Activated T-helper 17 cell treated with anti-CD3 and anti-CD28 coated beads, Interleukin-2, amount 50 U/mL, for 72 hours (primary cell): ENCODE measurements at regions not wholly inside any gene's neighbourhood (a gene's known extent, or its start where the extent isn't known, plus 50 kb on each side); places are given as distances from the start of the nearest gene placed in this dataset.

Experiments used
- ATAC-seq: fragments of 150-1000 bp; cut with Tn5 transposase; replicated peaks from 2 replicates; pipeline ENCODE4 v1.10.0; 2021; ENCODE audit warnings: mild to moderate bottlenecking, moderate library complexity
- H3K27ac Mint-ChIP-seq: one replicate; pipeline ENCODE4 v1.8.0; 2022; ENCODE audit warnings: mixed read lengths
- H3K27me3 Mint-ChIP-seq: one replicate; pipeline ENCODE4 v1.8.0; 2022; ENCODE audit warnings: mixed read lengths
- H3K36me3 Mint-ChIP-seq: one replicate; pipeline ENCODE4 v1.8.0; 2022; ENCODE audit warnings: low read depth, mild to moderate bottlenecking, mixed read lengths
- H3K4me1 Mint-ChIP-seq: one replicate; pipeline ENCODE4 v1.8.0; 2022; ENCODE audit warnings: mixed read lengths
- H3K4me3 Mint-ChIP-seq: one replicate; pipeline ENCODE4 v1.8.0; 2022; ENCODE audit warnings: mild to moderate bottlenecking, mixed read lengths
- H3K9me3 Mint-ChIP-seq: one replicate; pipeline ENCODE4 v1.8.0; 2022; ENCODE audit warnings: mixed read lengths

- Mint-ChIP-seq H3K36me3 (no peaks in the 10 kb centered on the region), H3K4me1 (no peaks in the 10 kb centered on the region), H3K27me3 (peaks cover 4% of the 10 kb centered on the region), H3K9me3 (no peaks in the 10 kb centered on the region), H3K27ac (no peak overlapping the region), H3K4me3 (no peak overlapping the region)
- no peak for ATAC-seq
Observed at GRCh38 chr4:18570370-18570769, 548.8 kb upstream of the LCORL start.

GRCh38 chr4:18568600-18568999 lies 547.0 kb upstream of the LCORL start:
- no peak for ATAC-seq
- Mint-ChIP-seq H3K4me3 (no peak overlapping the region), H3K9me3 (peaks cover 6% of the 10 kb centered on the region), H3K27ac (no peak overlapping the region), H3K27me3 (peaks cover 4% of the 10 kb centered on the region), H3K36me3 (no peaks in the 10 kb centered on the region), H3K4me1 (no peaks in the 10 kb centered on the region)

GRCh38 chr4:18566970-18567799 lies 545.6 kb upstream of the LCORL start:
- Mint-ChIP-seq H3K4me3 (no peak overlapping the region), H3K4me1 (no peaks in the 10 kb centered on the region), H3K36me3 (no peaks in the 10 kb centered on the region), H3K27ac (no peak overlapping the region), H3K9me3 (peaks cover 8% of the 10 kb centered on the region), H3K27me3 (peaks cover 4% of the 10 kb centered on the region)
- no peak for ATAC-seq

- no peak for ATAC-seq
- no peaks in the 10 kb centered on the region for H3K4me1 Mint-ChIP-seq
- peaks cover 21% of the 10 kb centered on the region for H3K27me3 Mint-ChIP-seq
- peaks cover 8% of the 10 kb centered on the region for H3K9me3 Mint-ChIP-seq
- no peak overlapping the region for H3K27ac Mint-ChIP-seq
- H3K4me3 Mint-ChIP-seq = no peak overlapping the region
- no peaks in the 10 kb centered on the region for H3K36me3 Mint-ChIP-seq
Observed at GRCh38 chr4:18559492-18559891, 537.9 kb upstream of the LCORL start.

GRCh38 chr4:18556402-18556801 lies 534.8 kb upstream of the LCORL start:
- Mint-ChIP-seq H3K4me3 (no peak overlapping the region), H3K4me1 (no peaks in the 10 kb centered on the region), H3K36me3 (no peaks in the 10 kb centered on the region), H3K27ac (no peak overlapping the region), H3K9me3 (peaks cover 2% of the 10 kb centered on the region), H3K27me3 (peaks cover 19% of the 10 kb centered on the region)
- ATAC-seq = no peak

- H3K27me3 Mint-ChIP-seq = peaks cover 5% of the 10 kb centered on the region
- ATAC-seq = no peak
- no peaks in the 10 kb centered on the region for H3K9me3 Mint-ChIP-seq
- H3K36me3 Mint-ChIP-seq = no peaks in the 10 kb centered on the region
- no peak overlapping the region for H3K27ac Mint-ChIP-seq
- H3K4me3 Mint-ChIP-seq = no peak overlapping the region
- no peaks in the 10 kb centered on the region for H3K4me1 Mint-ChIP-seq
Observed at GRCh38 chr4:18540349-18540748, 518.8 kb upstream of the LCORL start.

GRCh38 chr4:18538121-18538520 lies 516.6 kb upstream of the LCORL start:
- no peak for ATAC-seq
- Mint-ChIP-seq H3K9me3 (no peaks in the 10 kb centered on the region), H3K4me1 (no peaks in the 10 kb centered on the region), H3K27me3 (peaks cover 3% of the 10 kb centered on the region), H3K4me3 (no peak overlapping the region), H3K27ac (no peak overlapping the region), H3K36me3 (no peaks in the 10 kb centered on the region)

GRCh38 chr4:18536428-18536827 lies 514.9 kb upstream of the LCORL start:
- no peak overlapping the region for H3K4me3 Mint-ChIP-seq
- no peak for ATAC-seq
- H3K27me3 Mint-ChIP-seq = peaks cover 3% of the 10 kb centered on the region
- no peaks in the 10 kb centered on the region for H3K9me3 Mint-ChIP-seq
- H3K27ac Mint-ChIP-seq = no peak overlapping the region
- H3K4me1 Mint-ChIP-seq = no peaks in the 10 kb centered on the region
- no peaks in the 10 kb centered on the region for H3K36me3 Mint-ChIP-seq

- no peak overlapping the region for H3K4me3 Mint-ChIP-seq
- H3K27me3 Mint-ChIP-seq = peaks cover 3% of the 10 kb centered on the region
- H3K36me3 Mint-ChIP-seq = no peaks in the 10 kb centered on the region
- no peaks in the 10 kb centered on the region for H3K9me3 Mint-ChIP-seq
- H3K4me1 Mint-ChIP-seq = no peaks in the 10 kb centered on the region
- no peak for ATAC-seq
- no peak overlapping the region for H3K27ac Mint-ChIP-seq
Observed at GRCh38 chr4:18535948-18536347, 514.4 kb upstream of the LCORL start.

- H3K9me3 Mint-ChIP-seq = no peaks in the 10 kb centered on the region
- no peak for ATAC-seq
- H3K4me1 Mint-ChIP-seq = no peaks in the 10 kb centered on the region
- H3K27me3 Mint-ChIP-seq = peaks cover 3% of the 10 kb centered on the region
- no peaks in the 10 kb centered on the region for H3K36me3 Mint-ChIP-seq
- no peak overlapping the region for H3K27ac Mint-ChIP-seq
- no peak overlapping the region for H3K4me3 Mint-ChIP-seq
Observed at GRCh38 chr4:18533262-18533775, 511.8 kb upstream of the LCORL start.

GRCh38 chr4:18531731-18532130 lies 510.2 kb upstream of the LCORL start:
- no peak for ATAC-seq

GRCh38 chr4:18529482-18529881 lies 507.9 kb upstream of the LCORL start:
- no peaks in the 10 kb centered on the region for H3K27me3 Mint-ChIP-seq
- no peak overlapping the region for H3K4me3 Mint-ChIP-seq
- no peaks in the 10 kb centered on the region for H3K36me3 Mint-ChIP-seq
- H3K9me3 Mint-ChIP-seq = no peaks in the 10 kb centered on the region
- no peak for ATAC-seq
- no peaks in the 10 kb centered on the region for H3K4me1 Mint-ChIP-seq
- H3K27ac Mint-ChIP-seq = no peak overlapping the region

More at GRCh38 chr4:18531731-18532130, 510.2 kb upstream of the LCORL start:
- H3K27me3 Mint-ChIP-seq = no peaks in the 10 kb centered on the region
- no peak overlapping the region for H3K27ac Mint-ChIP-seq
- no peaks in the 10 kb centered on the region for H3K9me3 Mint-ChIP-seq
- H3K36me3 Mint-ChIP-seq = no peaks in the 10 kb centered on the region
- H3K4me3 Mint-ChIP-seq = no peak overlapping the region
- H3K4me1 Mint-ChIP-seq = no peaks in the 10 kb centered on the region

GRCh38 chr4:18524667-18525066 lies 503.1 kb upstream of the LCORL start:
- no peaks in the 10 kb centered on the region for H3K27me3 Mint-ChIP-seq
- ATAC-seq = no peak
- H3K4me3 Mint-ChIP-seq = no peak overlapping the region
- no peaks in the 10 kb centered on the region for H3K36me3 Mint-ChIP-seq
- no peaks in the 10 kb centered on the region for H3K9me3 Mint-ChIP-seq
- no peak overlapping the region for H3K27ac Mint-ChIP-seq
- no peaks in the 10 kb centered on the region for H3K4me1 Mint-ChIP-seq

GRCh38 chr4:18518098-18518497 lies 496.5 kb upstream of the LCORL start:
- Mint-ChIP-seq H3K27me3 (peaks cover 4% of the 10 kb centered on the region), H3K4me1 (no peaks in the 10 kb centered on the region), H3K9me3 (no peaks in the 10 kb centered on the region), H3K36me3 (no peaks in the 10 kb centered on the region), H3K27ac (no peak overlapping the region), H3K4me3 (no peak overlapping the region)
- no peak for ATAC-seq

GRCh38 chr4:18513861-18514260 lies 492.3 kb upstream of the LCORL start:
- Mint-ChIP-seq H3K9me3 (no peaks in the 10 kb centered on the region), H3K27ac (no peak overlapping the region), H3K4me3 (no peak overlapping the region), H3K4me1 (no peaks in the 10 kb centered on the region), H3K36me3 (no peaks in the 10 kb centered on the region), H3K27me3 (peaks cover 3% of the 10 kb centered on the region)
- ATAC-seq = no peak
